GM21619 (cell line): ENCODE measurements at regions not wholly inside any gene's neighbourhood (a gene's known extent, or its start where the extent isn't known, plus 50 kb on each side); places are given as distances from the start of the nearest gene placed in this dataset.
"Not testable (repeated sequence)": the region's sequence is repeated elsewhere in the genome, so short reads cannot be mapped to it uniquely, and the experiment has no call there.

ENCODE experiments used
- ATAC-seq: cut with Tn5 transposase; IDR thresholded peaks from one replicate; pipeline ENCODE4 v1.9.1; 2021; ENCODE audit not compliant: unreplicated experiment

DNA sequence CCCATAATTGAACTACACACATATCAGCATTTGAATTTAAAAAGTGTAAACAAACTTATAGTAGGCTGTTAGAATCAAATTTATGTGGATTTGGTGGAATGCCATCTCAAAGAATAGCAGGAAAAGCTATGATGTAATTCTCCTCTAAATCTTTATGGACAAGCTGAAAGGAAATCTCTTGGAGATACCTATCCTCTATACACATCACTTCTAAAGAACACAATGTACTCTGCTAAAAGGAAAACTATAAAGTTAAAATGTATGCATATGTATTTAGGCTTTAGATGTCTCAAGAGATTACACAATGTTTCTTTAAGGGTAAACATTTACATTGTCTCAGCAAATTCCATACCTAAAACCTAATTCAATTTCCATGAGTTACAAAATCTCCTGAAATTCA lies 323.3 kb downstream of the CRPPA start:
- ATAC-seq, result no peak

DNA sequence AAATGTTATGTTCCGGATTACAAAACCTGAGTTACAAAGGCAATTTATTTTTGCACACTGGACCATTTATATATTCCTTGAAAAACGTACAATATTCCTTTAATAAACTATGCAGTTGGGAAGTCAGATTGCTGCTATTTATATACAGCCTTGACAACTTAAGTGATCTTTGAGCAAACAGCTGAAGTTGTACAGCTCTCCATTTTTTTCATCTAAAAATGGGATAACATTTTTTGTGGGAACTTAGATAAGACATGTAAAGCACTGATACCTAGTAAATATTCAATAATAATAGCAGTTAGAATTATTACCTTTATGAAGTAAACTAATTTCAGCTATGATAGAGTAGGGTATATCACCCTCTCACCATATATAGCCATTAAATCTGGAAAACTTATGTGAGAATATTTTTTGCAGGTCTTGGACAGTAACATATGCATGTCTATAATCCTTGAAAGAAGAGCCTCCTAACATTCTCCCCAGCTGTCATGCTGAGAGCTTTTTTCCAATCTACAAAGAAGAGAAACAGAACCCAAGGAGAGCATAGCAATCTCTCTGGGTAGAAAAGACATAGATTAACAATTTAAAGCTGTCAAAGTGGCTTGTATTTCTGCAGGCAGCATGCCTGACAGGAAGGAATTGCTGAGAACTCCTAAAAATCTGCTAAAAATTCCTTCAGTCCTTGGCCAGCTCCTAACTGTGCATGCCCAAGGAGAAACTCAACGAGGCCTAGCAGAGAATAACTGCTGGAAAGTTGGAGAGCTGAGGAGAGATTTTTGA lies 326.0 kb downstream of the CRPPA start:
- ATAC-seq, result no peak

GRCh38 chr7:16094651-16095050 lies 326.7 kb downstream of the CRPPA start:
- no peak for ATAC-seq

GRCh38 chr7:16092711-16093110 lies 328.6 kb downstream of the CRPPA start:
- no peak for ATAC-seq

GRCh38 chr7:16091701-16092310 lies 329.5 kb downstream of the CRPPA start:
- ATAC-seq, result no peak

DNA sequence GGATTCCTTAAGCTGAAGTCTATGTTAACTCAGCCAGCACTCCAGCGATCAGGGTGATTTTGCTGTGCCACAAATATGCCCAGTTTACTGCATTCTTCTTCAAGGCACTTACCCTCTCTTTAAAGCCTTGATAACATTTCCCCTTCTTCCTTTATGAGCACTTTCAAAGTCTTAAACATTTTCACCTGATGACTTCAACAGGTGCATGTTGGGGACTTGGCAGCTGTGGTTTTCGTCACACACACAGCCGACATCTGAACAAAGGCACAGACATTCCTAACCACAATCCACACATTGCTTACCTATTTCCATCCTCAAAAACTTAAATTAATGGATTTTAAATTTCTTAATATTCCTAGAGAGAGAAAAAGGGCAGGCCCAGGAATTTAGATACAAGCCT lies 331.5 kb downstream of the CRPPA start:
- ATAC-seq, result no peak

- ATAC-seq, result no peak
These were observed 332.1 kb downstream of the CRPPA start for GRCh38 chr7:16089191-16089590.

DNA sequence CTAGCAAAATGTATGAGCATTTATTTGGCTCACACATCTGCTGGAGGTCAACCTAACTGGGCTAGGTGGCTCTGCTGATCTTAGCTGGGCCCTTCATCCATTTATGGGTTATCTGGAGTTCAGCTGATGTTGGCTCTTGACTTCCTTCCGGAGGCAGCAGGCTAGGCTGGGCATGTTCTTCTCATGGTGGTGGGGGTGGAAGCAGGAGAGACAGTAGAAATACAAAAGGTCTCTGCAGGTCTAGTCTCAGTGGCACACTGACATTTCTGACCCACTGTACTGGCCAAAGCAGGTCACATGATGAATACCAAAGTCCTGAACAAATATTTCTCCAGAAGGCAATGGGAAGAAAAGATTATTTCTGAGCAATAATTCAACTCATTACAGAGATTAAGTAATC lies 334.6 kb downstream of the CRPPA start:
- ATAC-seq, result no peak

GRCh38 chr7:16085780-16086179 lies 335.6 kb downstream of the CRPPA start:
- ATAC-seq, result not testable (repeated sequence)

- no peak for ATAC-seq
These were observed 336.5 kb downstream of the CRPPA start for GRCh38 chr7:16084875-16085274.

DNA sequence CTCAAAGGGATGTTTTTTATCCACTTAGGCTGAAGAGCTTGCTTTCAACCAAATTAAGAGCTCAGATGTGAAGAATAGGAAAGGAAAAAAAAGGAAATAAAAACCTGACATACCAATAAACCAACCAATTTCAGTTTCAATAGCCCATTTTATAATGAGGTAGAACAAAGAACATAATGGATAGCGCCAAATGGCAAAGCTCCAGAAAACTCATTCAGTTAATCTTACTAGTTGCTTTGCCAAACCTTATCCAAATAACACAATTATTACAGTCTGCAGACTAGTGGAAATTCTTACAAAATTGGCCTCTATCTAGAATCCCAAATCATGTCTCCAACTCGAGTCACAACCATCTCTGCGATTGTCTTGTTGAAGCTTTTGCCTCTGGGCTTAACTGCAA lies 337.0 kb downstream of the CRPPA start:
- ATAC-seq, result no peak

DNA sequence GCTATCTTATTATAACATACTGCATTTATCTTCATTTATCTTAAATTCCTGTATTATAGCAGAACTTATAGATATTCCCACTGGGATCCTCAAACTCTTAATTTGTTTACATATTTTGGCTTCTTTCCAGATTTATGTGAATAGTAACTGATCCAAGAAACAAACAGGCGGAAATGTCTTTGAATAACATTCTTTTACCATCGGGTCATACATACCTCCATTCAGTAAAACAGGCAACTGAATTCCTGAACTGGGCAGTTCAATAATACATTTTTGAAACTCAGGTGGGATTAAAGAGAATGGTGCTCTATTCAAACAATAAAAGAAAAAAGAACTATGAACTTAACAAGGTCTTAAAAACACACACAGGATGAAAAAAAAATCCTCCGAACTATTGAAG lies 337.4 kb downstream of the CRPPA start:
- ATAC-seq, result no peak

GRCh38 chr7:16080131-16080530 lies 341.2 kb downstream of the CRPPA start:
- no peak for ATAC-seq

GRCh38 chr7:16079723-16080122 lies 341.6 kb downstream of the CRPPA start:
- no peak for ATAC-seq

- peak; percentile 72 for ATAC-seq
These were observed 343.0 kb downstream of the CRPPA start for GRCh38 chr7:16078076-16078952.

DNA sequence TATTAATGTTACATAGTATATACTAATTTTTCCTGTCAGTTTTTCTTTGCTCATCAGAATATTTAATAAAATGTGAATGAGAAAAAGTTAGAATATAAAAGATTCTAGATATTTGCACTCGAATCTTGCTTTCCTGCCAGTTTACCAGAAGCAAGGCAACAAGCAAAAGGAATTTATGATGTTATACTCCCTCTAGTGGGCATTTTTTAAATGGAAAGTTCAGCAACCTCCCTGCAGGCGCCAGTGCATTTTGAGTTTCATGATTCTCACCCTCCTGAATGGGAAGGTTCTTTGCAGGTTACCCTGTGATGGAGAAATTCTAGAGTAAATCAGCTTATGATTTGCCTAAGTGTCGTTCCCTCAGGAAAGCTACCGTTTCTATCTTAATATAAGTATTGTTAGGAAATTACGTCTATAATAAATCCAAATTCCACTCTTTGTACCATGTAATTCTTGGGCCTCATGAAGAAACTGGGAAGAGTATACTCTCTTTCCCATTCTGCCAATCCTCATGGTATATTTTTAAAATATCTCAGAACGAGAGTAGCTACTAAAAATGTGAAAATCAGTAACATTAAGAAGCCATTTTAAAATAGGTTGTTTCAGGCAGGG lies 350.0 kb downstream of the CRPPA start:
- peak; percentile 93 for ATAC-seq

DNA sequence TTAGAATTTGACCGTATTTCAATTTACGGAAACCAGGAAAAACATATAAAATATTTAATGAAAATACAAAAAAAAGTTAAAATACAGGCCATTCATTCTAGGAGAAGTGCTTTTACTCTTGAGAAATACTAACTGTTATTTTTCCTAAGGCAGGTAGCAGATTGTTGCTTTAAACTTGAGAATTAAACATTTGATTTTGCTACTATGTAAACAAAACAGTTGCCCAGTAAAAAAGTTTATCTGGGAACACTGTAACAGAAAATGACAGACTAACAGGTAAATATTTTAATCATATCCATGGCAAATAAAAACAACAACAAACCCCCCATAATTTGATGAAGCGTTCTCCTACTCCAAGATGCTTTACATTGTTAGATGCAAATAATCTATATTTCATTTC lies 350.5 kb downstream of the CRPPA start:
- no peak for ATAC-seq

GRCh38 chr7:16069998-16070397 lies 351.3 kb downstream of the CRPPA start:
- no peak for ATAC-seq

DNA sequence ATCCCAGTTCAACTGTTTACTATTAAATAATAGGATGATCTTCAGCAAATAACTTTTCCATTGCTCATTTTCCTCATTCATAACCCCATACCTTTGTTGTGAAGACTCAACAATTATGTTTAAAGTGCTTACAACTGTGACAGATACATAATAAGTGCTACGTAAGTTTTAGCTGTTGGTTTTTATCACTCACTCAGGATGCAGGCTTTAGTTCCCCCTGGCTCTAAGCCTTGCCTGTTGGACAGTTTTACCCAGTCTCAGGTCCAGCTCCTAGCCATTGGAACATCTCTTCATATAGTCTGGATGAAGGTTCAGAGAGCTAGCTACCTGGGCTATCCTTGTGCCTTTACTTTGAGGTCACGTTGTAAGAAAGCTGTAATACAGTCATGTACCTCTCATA lies 353.2 kb downstream of the CRPPA start:
- ATAC-seq, result no peak

DNA sequence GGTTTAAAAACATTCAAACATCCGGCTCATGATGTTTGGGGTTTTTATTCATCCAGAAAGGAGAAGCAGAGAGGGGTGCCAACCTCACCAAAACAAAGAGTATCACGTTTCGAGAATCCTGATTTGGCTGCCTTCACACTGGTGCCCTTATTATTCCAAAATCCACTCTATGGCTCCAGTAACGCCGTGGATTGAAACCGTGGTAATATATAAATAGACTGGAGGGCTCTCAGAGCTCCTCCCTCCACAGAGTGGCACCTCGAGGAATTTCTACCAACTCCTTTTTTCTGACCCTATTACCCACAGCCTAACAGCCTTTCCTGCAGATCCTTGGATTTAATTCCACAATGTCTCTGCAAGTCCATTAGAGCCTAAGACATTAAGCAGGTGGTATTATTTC lies 353.6 kb downstream of the CRPPA start:
- no peak for ATAC-seq

DNA sequence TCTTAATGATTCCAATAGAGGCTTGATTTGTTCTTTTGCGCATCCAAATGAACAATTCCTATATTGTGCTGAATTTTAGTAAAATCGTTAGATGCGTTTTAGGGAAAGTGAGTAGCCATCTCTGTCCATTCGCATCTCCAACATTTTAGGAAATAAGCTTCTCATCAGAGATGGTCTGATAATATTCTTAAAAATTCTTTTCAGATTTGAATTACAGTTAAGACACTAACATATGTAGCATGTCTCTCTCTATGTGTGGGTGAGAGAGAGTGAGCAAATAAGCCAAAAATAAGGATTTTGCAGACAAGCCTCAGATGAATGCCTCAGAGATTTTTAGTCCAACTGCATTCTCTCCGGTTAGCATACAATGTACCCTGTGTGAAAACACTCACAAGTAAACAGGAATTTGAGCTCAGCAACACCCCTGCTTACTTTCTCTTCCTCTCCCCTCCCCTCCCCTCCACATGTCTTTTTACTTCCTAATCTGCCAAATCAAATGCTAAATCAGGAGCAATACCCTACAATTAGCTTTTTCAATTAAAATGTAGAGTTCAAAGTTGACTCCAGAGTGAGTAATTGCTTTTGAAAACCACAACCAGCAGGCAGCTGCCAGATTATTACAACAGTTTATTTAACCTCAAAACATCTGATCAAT lies 354.4 kb downstream of the CRPPA start:
- ATAC-seq, result no peak
